A549 (cell line): ENCODE measurements at regions not wholly inside any gene's neighbourhood (a gene's known extent, or its start where the extent isn't known, plus 50 kb on each side); places are given as distances from the start of the nearest gene placed in this dataset.

ENCODE experiments used
- CTCF ChIP-seq: fragments of >200 bp; sonication (Bioruptor Twin); formaldehyde crosslinking; IDR thresholded peaks from 3 replicates; pipeline ENCODE4 v1.5.1; 2016
- EP300 ChIP-seq, 2 experiments: fragments of >200 bp; sonication (Bioruptor Twin); formaldehyde crosslinking; IDR thresholded peaks; 2 replicates in 1 of 2; 3 replicates in 1 of 2; pipeline ENCODE4 v1.6.1; 2016 to 2017
- HEYL ChIP-seq: fragments of 250-450 bp; sonication (Bioruptor Pico); IDR thresholded peaks from 2 replicates; pipeline ENCODE4 v1.8.0; 2021; ENCODE audit warnings: mild to moderate bottlenecking, moderate library complexity
- JUN ChIP-seq, 2 experiments: fragments of >200 bp; sonication (Bioruptor Twin); formaldehyde crosslinking; IDR thresholded peaks; 2 replicates in 1 of 2; 3 replicates in 1 of 2; pipeline ENCODE4 v1.6.1; 2016 to 2017
- KDM1A ChIP-seq: fragments of 200-600 bp; sonication (generic); IDR thresholded peaks from 2 replicates; pipeline ENCODE4 v1.6.1; 2016; ENCODE audit warnings: low read depth, mild to moderate bottlenecking
- PBX3 ChIP-seq: IDR thresholded peaks from 2 replicates; pipeline ENCODE4 v1.6.1; 2012
- POLR2A ChIP-seq: IDR thresholded peaks from 2 replicates; pipeline ENCODE4 v1.6.1; 2012; ENCODE audit warnings: mild to moderate bottlenecking, low read length
- ZSCAN20 ChIP-seq: fragments of 250-450 bp; sonication (Bioruptor Pico); IDR thresholded peaks from 2 replicates; pipeline ENCODE4 v1.8.0; 2022; ENCODE audit warnings: mild to moderate bottlenecking, moderate library complexity

GRCh38 chr6:126102358-126102757 is 116.0 kb downstream of the TRMT11 start:
- no peak for TF ChIP-seq POLR2A
- TF ChIP-seq CTCF = no peak
- TF ChIP-seq ZSCAN20 (CRISPR knock-in tag) = no peak
- TF ChIP-seq EP300 (IDR thresholded peaks at IDR 0.05) = no peak
- TF ChIP-seq PBX3 = no peak
- TF ChIP-seq KDM1A = no peak
- TF ChIP-seq HEYL (CRISPR knock-in tag) = no peak
- no peak for TF ChIP-seq JUN (IDR thresholded peaks at IDR 0.05)
